ENCODE measurements at regions not wholly inside any gene's neighbourhood (a gene's known extent, or its start where the extent isn't known, plus 50 kb on each side); places are given as distances from the start of the nearest gene placed in this dataset.

DNA sequence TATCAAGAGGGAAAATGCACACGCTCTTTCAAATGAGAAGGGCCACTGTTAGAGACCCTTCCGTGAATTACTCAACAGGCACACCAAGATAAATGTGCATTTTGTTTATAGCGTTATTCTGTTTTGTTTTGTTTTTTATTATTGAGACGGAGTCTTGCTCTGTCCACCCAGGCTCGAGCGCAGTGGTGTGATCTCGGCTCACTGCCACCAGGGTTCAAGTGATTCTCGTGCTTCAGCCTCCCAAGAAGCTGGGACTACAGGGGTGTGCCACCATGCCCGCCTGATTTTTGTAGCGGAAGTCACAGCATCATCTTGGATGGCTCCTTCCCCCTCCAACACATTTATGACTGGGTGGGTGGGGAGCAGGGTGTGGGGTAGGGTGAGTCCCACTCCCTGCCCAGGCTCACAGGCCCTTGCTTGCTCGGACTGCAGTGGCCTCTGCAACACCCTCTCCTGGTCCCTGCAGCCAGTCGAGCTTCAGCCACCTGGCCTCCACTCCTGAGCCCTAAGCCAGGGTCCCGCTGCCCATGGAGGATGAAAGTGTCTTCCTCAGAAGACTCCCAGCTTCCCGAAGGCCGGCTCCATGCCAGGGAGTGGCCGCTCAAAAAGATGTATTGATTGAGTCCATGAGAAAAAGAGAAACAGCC lies 68.0 kb downstream of the RTL6 start:
- no peak for TF ChIP-seq POLR2AphosphoS5 (IDR thresholded peaks at IDR 0.05; ENCODE audit: low read depth, low read length)
- no peak for TF ChIP-seq POLR2A (IDR thresholded peaks at IDR 0.05; ENCODE audit: low read depth, low read length)
